ENCODE measurements at regions not wholly inside any gene's neighbourhood (a gene's known extent, or its start where the extent isn't known, plus 50 kb on each side); places are given as distances from the start of the nearest gene placed in this dataset.

DNA sequence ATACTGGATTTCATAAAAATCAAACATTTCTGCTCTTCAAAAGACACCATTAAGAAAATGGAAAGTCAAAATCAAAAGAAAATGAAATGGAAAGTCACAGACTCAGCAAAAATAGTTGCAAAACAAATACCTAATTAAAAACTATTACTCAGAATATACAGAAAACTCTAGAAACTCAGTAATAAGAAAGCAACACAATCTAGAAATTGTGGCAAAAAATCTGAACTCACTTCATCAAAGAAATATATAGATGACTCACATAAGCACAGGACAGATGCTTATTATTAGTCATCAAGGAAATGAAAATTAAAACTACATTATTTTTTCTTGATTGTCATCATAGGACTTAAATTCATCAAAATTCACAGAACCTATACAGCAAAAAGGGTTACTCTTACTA is 430.0 kb downstream of the SHQ1 start:
- TF ChIP-seq CTCF (IDR thresholded peaks at IDR 0.05), result no peak
- no peak for TF ChIP-seq POLR2A (IDR thresholded peaks at IDR 0.05)
- no peak for TF ChIP-seq POLR2AphosphoS5 (IDR thresholded peaks at IDR 0.05; ENCODE audit: insufficient read depth in 1 of 2, low read depth in 1 of 2)

Data from vagina (tissue), 2 donors.